ENCODE measurements at regions not wholly inside any gene's neighbourhood (a gene's known extent, or its start where the extent isn't known, plus 50 kb on each side); places are given as distances from the start of the nearest gene placed in this dataset.
"Not testable (repeated sequence)": the region's sequence is repeated elsewhere in the genome, so short reads cannot be mapped to it uniquely, and the experiment has no call there.

- no peak for DNase-seq (ENCODE audit: low read depth in 1 of 2, low spot score in 1 of 2)
- in situ Hi-C loops (cut with HindIII; ENCODE audit: low pct_unique_long_range_greater_than_20kb, low sequenced_read_pairs) = no loop called here
Measured at GRCh38 chr3:181213347-181213746, 223.8 kb upstream of the DNAJC19 start.

GRCh38 chr3:181212271-181212670 lies 222.7 kb upstream of the DNAJC19 start:
- in situ Hi-C loops (cut with HindIII; ENCODE audit: low pct_unique_long_range_greater_than_20kb, low sequenced_read_pairs) = no loop called here
- no peak for DNase-seq (ENCODE audit: low read depth in 1 of 2, low spot score in 1 of 2)
- no peak for TF ChIP-seq JUND (IDR thresholded peaks at IDR 0.05; ENCODE audit: low read depth)

More at GRCh38 chr3:181213347-181213746, 223.8 kb upstream of the DNAJC19 start:
- no peak for TF ChIP-seq JUND (IDR thresholded peaks at IDR 0.05; ENCODE audit: low read depth)

- TF ChIP-seq JUND (IDR thresholded peaks at IDR 0.05; ENCODE audit: low read depth) = no peak
- in situ Hi-C loops (cut with HindIII; ENCODE audit: low pct_unique_long_range_greater_than_20kb, low sequenced_read_pairs) = no loop called here
- peak; percentile 26 to 75 for DNase-seq (ENCODE audit: low read depth in 1 of 2, low spot score in 1 of 2)
Measured at GRCh38 chr3:181210275-181210674, 220.7 kb upstream of the DNAJC19 start.

GRCh38 chr3:181189556-181189955 lies 200.0 kb upstream of the DNAJC19 start:
- in situ Hi-C loops (cut with HindIII; ENCODE audit: low pct_unique_long_range_greater_than_20kb, low sequenced_read_pairs) = no loop called here
- no peak for TF ChIP-seq JUND (IDR thresholded peaks at IDR 0.05; ENCODE audit: low read depth)

GRCh38 chr3:181183764-181184163 lies 194.2 kb upstream of the DNAJC19 start:
- no peak for TF ChIP-seq JUND (IDR thresholded peaks at IDR 0.05; ENCODE audit: low read depth)
- no peak for DNase-seq (ENCODE audit: low read depth in 1 of 2, low spot score in 1 of 2)
- in situ Hi-C loops (cut with HindIII; ENCODE audit: low pct_unique_long_range_greater_than_20kb, low sequenced_read_pairs) = no loop called here

More at GRCh38 chr3:181189556-181189955, 200.0 kb upstream of the DNAJC19 start:
- DNase-seq (ENCODE audit: low read depth in 1 of 2, low spot score in 1 of 2) = no peak

- DNase-seq (ENCODE audit: low read depth in 1 of 2, low spot score in 1 of 2); in situ Hi-C loops (cut with HindIII; ENCODE audit: low pct_unique_long_range_greater_than_20kb, low sequenced_read_pairs): not testable (repeated sequence)
Measured at GRCh38 chr3:181183057-181183456, 193.5 kb upstream of the DNAJC19 start.

GRCh38 chr3:181178991-181179390 lies 189.5 kb upstream of the DNAJC19 start:
- in situ Hi-C loops (cut with HindIII; ENCODE audit: low pct_unique_long_range_greater_than_20kb, low sequenced_read_pairs) = no loop called here

GRCh38 chr3:181176601-181177000 lies 187.1 kb upstream of the DNAJC19 start:
- no peak for TF ChIP-seq JUND (IDR thresholded peaks at IDR 0.05; ENCODE audit: low read depth)
- in situ Hi-C loops (cut with HindIII; ENCODE audit: low pct_unique_long_range_greater_than_20kb, low sequenced_read_pairs) = no loop called here
- DNase-seq (ENCODE audit: low read depth in 1 of 2, low spot score in 1 of 2) = peak; percentile 73 to 89

More at GRCh38 chr3:181178991-181179390, 189.5 kb upstream of the DNAJC19 start:
- DNase-seq (ENCODE audit: low read depth in 1 of 2, low spot score in 1 of 2) = no peak
- TF ChIP-seq JUND (IDR thresholded peaks at IDR 0.05; ENCODE audit: low read depth) = no peak

GRCh38 chr3:181174676-181175233 lies 185.2 kb upstream of the DNAJC19 start:
- no peak for DNase-seq (ENCODE audit: low read depth in 1 of 2, low spot score in 1 of 2)
- in situ Hi-C loops (cut with HindIII; ENCODE audit: low pct_unique_long_range_greater_than_20kb, low sequenced_read_pairs) = no loop called here
- TF ChIP-seq JUND (IDR thresholded peaks at IDR 0.05; ENCODE audit: low read depth) = no peak

- DNase-seq (ENCODE audit: low read depth in 1 of 2, low spot score in 1 of 2) = no peak
- no peak for TF ChIP-seq JUND (IDR thresholded peaks at IDR 0.05; ENCODE audit: low read depth)
- in situ Hi-C loops (cut with HindIII; ENCODE audit: low pct_unique_long_range_greater_than_20kb, low sequenced_read_pairs) = no loop called here
Measured at GRCh38 chr3:181174022-181174421, 184.5 kb upstream of the DNAJC19 start.

GRCh38 chr3:181173227-181173626 lies 183.7 kb upstream of the DNAJC19 start:
- no peak for DNase-seq (ENCODE audit: low read depth in 1 of 2, low spot score in 1 of 2)
- in situ Hi-C loops (cut with HindIII; ENCODE audit: low pct_unique_long_range_greater_than_20kb, low sequenced_read_pairs) = no loop called here
- no peak for TF ChIP-seq JUND (IDR thresholded peaks at IDR 0.05; ENCODE audit: low read depth)

GRCh38 chr3:181134873-181135272 lies 145.3 kb upstream of the DNAJC19 start:
- peak in 1 of 2 experiments; percentile 26 for DNase-seq (ENCODE audit: low read depth in 1 of 2, low spot score in 1 of 2)
- no peak for TF ChIP-seq JUND (IDR thresholded peaks at IDR 0.05; ENCODE audit: low read depth)
- in situ Hi-C loops (cut with HindIII; ENCODE audit: low pct_unique_long_range_greater_than_20kb, low sequenced_read_pairs) = no loop called here

- no peak for DNase-seq (ENCODE audit: low read depth in 1 of 2, low spot score in 1 of 2)
- TF ChIP-seq JUND (IDR thresholded peaks at IDR 0.05; ENCODE audit: low read depth) = no peak
- in situ Hi-C loops (cut with HindIII; ENCODE audit: low pct_unique_long_range_greater_than_20kb, low sequenced_read_pairs) = no loop called here
Measured at GRCh38 chr3:181133832-181134231, 144.3 kb upstream of the DNAJC19 start.

- TF ChIP-seq JUND (IDR thresholded peaks at IDR 0.05; ENCODE audit: low read depth) = no peak
- no peak for DNase-seq (ENCODE audit: low read depth in 1 of 2, low spot score in 1 of 2)
- in situ Hi-C loops (cut with HindIII; ENCODE audit: low pct_unique_long_range_greater_than_20kb, low sequenced_read_pairs) = no loop called here
Measured at GRCh38 chr3:181105646-181106045, 116.1 kb upstream of the DNAJC19 start.

Data from T47D (cell line).